NCI-H774 (cell line): ENCODE measurements at regions not wholly inside any gene's neighbourhood (a gene's known extent, or its start where the extent isn't known, plus 50 kb on each side); places are given as distances from the start of the nearest gene placed in this dataset.
"Not testable (repeated sequence)": the region's sequence is repeated elsewhere in the genome, so short reads cannot be mapped to it uniquely, and the experiment has no call there.

Experiments
- DNase-seq: peaks from one replicate; lab custom pipeline; 2025; lab: John Stamatoyannopoulos, UW

DNA sequence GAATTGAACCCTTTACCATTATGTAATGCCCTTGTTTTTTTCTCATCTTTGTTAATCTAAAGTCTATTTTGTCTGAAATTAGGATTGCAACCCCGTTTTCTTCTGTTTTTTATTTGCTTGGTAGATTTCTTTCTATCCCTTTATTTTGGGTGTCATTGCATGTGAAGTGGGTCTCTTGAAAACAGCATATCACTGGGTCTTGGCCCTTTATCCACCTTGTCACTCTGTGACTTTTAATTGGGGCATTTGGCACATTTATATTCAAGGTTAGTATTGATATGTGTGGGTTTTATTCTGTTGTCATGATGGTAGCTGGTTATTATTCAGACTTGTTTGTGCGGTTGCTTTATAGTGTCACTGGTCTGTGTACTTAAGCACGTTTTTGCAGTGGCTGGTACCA lies 117.4 kb upstream of the MARCHF11 start:
- no peak for DNase-seq

DNA sequence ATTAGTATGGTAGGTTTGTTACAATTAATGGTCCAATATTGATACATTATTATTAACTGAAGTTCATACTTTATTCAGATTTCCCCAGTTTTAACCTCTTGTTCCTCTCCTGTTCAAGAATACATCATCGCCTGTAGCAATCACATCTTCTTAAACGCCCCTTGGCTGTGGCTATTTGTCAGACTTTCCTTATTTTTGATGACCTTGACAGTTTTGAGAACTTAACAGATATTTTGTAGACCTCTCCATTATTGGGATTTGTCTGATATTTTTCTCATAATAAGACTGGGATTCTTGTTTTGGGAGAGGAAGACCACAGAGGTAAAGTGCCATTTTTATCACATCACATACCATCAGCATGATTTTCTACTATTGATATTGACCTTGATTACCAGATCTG lies 112.3 kb upstream of the MARCHF11 start:
- DNase-seq = no peak

DNA sequence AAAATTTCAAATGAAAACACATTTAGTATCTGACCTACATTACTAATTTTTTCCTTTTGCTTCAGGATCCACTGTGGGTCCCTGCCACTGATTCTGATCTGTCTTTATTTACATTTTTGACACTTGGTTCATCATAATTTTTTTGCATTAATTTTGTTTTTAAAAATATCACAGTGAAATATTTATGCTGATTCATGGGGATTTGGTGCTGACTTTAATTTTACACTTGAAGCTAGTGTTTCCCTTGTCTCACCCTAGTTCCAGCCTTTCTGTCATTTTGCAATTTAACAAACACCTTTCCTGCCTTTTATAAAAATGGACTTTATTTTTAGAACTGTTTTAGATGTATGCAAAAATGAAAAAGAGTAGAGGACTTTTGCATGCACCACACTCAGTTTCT lies 111.9 kb upstream of the MARCHF11 start:
- no peak for DNase-seq

DNA sequence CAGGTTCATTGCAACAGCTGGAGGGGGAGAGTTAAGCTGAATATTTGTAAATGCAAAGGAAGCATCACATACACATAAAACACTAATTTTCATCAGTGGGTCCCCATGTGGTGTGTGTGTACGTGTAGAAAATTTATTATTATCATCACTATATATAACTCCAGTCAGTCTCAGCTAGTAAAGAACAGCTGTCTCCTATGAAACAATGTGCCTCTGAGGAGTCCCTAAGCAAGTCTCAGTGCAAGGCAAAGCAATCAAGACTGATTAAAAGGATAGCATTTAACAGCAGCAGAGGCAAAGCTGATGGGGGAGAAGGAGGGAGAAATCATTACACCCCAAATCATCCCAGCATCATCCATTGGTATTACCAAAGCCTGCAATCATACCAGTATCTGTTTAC lies 104.2 kb upstream of the MARCHF11 start:
- no peak for DNase-seq

DNA sequence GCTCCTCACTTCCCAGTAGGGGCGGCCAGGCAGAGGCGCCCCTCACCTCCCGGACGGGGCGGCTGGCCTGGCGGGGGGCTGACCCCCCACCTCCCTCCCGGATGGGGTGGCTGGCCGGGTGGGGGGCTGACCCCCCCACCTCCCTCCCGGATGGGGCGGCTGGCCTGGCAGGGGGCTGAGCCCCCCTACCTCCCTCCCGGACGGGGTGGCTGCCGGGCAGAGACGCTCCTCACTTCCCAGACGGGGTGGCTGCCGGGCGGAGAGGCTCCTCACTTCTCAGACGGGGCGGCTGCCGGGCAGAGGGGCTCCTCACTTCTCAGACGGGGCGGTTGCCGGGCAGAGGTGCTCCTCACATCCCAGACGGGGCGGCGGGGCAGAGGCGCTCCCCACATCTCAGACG lies 97.3 kb upstream of the MARCHF11 start:
- DNase-seq = not testable (repeated sequence)

DNA sequence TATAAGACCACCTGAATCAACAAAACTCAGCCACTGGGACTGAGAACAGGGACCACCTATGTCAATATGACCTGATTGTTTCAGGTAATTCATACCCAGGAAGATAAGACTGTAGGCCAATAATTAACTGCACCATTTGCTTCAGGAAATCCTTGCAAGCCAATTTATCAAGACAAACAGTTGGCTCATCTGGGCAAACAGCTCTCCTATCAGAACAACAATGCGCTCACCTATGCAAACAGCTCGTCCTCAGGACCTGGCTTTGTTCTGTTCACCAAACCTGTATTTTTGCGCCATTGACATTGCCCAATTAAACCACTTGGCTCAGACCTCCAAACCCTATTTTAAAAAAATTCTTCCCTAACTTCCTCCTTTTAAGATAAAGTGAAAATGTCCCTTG lies 92.3 kb upstream of the MARCHF11 start:
- DNase-seq = peak; percentile 28

DNA sequence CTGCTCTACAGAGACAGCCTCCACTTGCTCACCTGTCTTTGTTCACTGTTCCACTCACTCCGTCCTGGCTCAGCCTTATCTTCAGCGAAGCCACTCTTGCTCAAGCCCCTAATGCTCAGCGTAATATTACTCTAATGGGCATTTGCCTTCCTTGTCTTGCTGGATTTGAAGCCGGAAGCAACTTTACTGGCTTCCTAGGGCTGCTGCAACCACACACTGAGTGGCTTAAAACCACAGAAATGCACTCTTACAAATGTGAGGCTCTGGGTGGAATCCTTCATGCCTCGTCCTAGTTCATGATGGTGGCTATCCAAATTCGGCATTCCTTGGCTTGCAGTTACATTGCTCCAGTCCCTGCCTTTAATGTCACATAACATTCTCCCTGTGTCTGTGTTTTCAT lies 85.5 kb upstream of the MARCHF11 start:
- no peak for DNase-seq

DNA sequence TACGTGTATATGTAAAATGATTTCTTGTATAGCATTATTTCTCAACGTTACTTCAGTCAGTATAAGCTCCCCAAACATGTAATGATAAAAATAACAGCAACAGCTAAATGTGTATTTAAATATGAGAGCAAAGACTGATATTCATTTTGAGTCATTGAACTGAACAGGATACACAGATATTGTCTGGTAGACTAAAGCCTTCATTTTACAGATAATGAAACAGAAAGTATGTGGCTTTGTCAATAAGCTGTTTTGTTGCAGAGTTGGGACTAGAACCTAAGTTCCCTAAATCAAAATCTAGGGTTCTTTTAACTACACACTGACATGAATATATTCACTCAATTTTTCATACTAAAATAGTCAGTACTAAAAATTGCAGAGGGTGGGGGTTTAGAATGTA lies 80.4 kb upstream of the MARCHF11 start:
- DNase-seq = no peak

DNA sequence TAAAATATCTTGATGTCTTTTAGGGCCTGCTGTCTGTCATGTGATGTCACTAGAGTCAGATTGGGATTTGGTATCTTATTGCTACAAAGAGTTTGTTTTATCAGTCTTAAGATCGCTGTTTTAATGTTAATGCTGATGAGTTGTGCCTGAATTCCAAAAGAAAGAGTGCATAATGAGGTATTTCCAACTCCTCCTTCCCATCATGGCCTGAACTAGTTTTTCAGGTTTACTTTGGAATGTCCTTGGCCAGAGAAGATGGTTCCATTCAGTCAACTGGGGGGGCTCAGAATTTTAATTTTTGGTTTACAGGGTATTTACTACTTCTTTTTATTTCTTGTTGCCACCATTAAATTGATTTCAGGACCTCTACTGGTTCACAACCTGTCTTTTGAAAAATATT lies 74.3 kb upstream of the MARCHF11 start:
- no peak for DNase-seq

DNA sequence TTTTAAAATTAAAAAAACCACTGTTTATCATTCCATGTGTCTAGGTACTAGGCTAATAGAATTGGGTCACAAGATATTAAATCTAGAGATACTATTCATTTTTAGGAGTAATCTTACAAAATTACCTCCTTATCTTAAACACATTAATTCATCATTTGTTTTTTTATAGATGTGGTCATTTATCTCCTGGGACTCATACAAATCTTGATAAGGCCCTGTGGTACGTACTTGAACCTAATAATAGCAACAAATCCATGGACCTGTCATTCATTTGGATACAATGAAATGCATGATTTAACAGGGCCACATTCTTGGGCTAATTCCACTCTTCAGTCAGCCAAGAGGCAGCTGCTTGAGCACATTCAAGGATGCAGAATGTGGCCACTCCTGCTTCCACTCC lies 66.4 kb upstream of the MARCHF11 start:
- DNase-seq = no peak

DNA sequence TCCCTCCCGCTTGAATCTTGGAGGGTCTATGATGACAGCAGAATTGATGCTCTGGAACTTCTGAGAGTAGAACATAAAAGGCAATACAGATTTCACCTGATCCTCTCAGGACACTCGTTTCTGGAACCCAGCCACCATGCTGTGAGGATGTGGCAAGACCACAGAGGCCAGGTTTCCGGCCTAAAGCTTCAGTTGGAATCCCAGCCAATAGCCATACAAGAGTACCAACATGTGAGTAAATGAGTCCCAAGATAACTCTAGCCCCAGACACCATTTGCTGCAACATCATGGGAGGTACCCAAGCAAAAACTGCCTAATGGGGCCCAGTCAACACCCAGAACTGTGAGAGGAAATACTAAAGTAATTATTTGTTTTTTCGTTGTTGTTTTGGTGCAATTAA lies 65.7 kb upstream of the MARCHF11 start:
- no peak for DNase-seq

DNA sequence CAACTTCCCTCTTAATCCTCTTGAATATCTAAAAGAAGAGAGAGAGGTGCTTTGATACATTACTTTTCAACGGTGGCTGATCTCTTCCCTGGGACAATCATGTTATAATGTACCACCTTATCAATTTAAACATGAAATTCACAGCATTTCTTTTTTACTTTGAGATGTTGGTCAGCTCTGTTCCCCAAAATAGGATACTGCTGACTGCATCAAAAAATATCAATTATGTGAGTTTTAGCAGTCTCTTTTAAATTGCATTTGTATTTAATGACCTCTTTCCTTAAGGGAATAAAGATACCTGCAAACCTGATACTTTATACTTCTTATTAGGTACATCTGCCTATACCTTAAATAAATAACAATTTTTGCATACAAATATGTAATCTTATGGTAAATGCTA lies 58.4 kb upstream of the MARCHF11 start:
- no peak for DNase-seq

DNA sequence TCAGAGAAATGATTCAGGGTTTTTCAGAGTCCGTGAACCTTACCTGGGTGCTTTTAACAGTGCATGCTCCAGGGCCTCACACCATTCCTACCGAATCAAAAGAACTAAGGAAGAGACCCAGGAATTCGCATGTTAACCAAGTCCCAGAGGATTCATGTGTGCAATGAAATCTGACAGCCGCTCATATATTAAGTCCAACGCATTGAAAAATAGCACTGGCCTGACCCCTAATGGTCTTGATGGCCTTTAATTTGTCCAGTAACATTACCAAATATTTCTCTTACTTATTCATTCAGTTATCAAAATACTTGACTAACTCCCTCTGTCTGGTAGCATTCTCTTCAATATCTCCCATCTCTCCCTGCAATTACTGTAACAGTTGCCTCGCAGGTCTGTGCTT lies 55.0 kb upstream of the MARCHF11 start:
- DNase-seq = no peak

DNA sequence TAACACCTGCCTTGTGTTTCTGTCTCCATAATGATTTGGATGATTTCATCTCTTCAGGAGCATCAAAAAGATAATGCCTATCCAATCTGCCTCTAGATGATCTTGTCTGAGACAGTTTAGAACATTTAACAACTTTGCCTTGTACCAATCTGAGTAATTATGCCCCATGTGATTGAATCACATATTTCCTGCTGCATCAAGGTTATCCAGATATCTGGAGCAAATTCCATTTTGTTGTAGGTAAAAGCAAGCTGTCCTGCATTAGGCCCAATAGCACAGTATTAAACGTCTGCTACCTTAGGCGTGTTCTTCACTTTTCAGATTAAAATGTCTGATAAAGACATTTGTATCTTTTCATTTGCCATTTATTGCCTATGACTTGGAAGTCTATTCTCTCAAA lies 54.1 kb upstream of the MARCHF11 start:
- no peak for DNase-seq

DNA sequence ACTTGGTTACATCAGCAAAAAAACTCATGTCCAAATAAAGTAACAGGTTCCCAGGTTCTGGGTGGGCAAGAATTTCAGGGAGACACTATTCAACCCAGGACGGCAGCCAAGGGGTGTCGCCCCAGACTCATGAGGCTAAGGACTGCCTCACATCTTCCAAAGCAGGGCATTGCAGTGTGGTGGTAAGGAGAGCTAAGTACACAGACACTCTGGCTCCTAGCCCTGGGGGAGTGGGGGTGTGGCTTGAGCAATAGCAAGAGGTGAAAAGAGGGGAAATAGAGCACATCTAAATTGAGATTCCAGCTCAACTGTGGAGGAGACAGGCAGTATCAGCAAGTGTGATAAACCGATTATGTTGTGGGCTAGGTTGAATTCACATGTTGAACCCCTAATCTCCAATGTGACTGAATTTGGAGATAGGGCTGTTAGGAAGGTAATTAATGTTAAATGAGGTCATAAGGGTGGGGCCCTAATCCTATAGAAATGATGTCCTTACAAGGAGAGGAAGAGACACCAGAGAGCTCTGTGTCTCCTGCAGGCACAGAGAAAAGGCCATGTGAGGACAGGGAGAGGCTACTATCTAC lies 49.9 kb upstream of the MARCHF11 start:
- DNase-seq = no peak
